AG04450 (cell line): ENCODE measurements at regions not wholly inside any gene's neighbourhood (a gene's known extent, or its start where the extent isn't known, plus 50 kb on each side); places are given as distances from the start of the nearest gene placed in this dataset.

Experiments
- CTCF ChIA-PET: fragments of 300-600, 350-600 bp; formaldehyde crosslinking; extraction: SDS; loops from one replicate; lab custom pipeline; 2022; ENCODE audit warnings: antibody characterized with exemption, inconsistent platforms; lab: Charles Lee
- POLR2A ChIA-PET: fragments of 350-600 bp; formaldehyde crosslinking; extraction: SDS; loops from one replicate; lab custom pipeline; 2021; ENCODE audit warnings: antibody characterized with exemption, inconsistent platforms; lab: Yijun Ruan, JAX
- DNase-seq: peaks from one replicate; pipeline ENCODE4 v3.0.0-alpha.2; 2011; ENCODE audit warnings: low read depth, low spot score
- H3K27ac ChIP-seq: one replicate; pipeline ENCODE4 v1.5.1; 2012; ENCODE audit warnings: low read depth, low read length, control low read depth
- H3K27me3 ChIP-seq: one replicate; pipeline ENCODE4 v1.6.0; 2012; ENCODE audit warnings: low read length; ENCODE audit not compliant: control insufficient read depth, insufficient read depth
- H3K4me3 ChIP-seq: 2 replicates; pipeline ENCODE4 v1.5.1; 2011; ENCODE audit warnings: mild to moderate bottlenecking, low read depth, low read length, control low read depth
- H3K9me3 ChIP-seq: 2 replicates; pipeline ENCODE4 v1.5.1; 2012; ENCODE audit warnings: low read length; ENCODE audit not compliant: control insufficient read depth, insufficient read depth
- CTCF ChIP-seq: IDR thresholded peaks from 2 replicates; pipeline ENCODE4 v1.5.1; 2011; ENCODE audit warnings: low read depth, low read length, control low read depth, inconsistent platforms

- no peak for TF ChIP-seq CTCF
- Histone ChIP-seq H3K27ac (peak overlapping the region; percentile 78), H3K27me3 (no peaks in the 10 kb centered on the region), H3K9me3 (no peaks in the 10 kb centered on the region), H3K4me3 (no peak overlapping the region)
- DNase-seq = no peak
- POLR2A ChIA-PET = interaction anchor here (0.6 to 0.9 kb wide), 2 partner anchors 24 to 112 kb away, joined by 6 read pairs; no protein-coding TSS in a partner anchor
- CTCF ChIA-PET = interaction anchor here (1.3 to 1.7 kb wide), 3 partner anchors 25 to 41 kb away, joined by 3 to 7 read pairs (median 5); no protein-coding TSS in a partner anchor
These were observed 111.2 kb upstream of the RPS23 start for GRCh38 chr5:82389347-82389746.

- ChIA-PET POLR2A (no interaction called here), CTCF (no interaction called here)
- Histone ChIP-seq H3K4me3 (no peak overlapping the region), H3K27ac (peak overlapping the region; percentile 62), H3K9me3 (no peaks in the 10 kb centered on the region), H3K27me3 (no peaks in the 10 kb centered on the region)
- no peak for DNase-seq
- no peak for TF ChIP-seq CTCF
These were observed 110.0 kb upstream of the RPS23 start for GRCh38 chr5:82388181-82388580.

- Histone ChIP-seq H3K9me3 (no peaks in the 10 kb centered on the region), H3K27me3 (no peaks in the 10 kb centered on the region), H3K27ac (no peak overlapping the region), H3K4me3 (no peak overlapping the region)
- POLR2A ChIA-PET = no interaction called here
- DNase-seq = no peak
- no peak for TF ChIP-seq CTCF
- CTCF ChIA-PET = no interaction called here
These were observed 109.6 kb upstream of the RPS23 start for GRCh38 chr5:82387819-82388166.

- H3K27ac ChIP-seq = no peak overlapping the region
- H3K27me3 ChIP-seq = no peaks in the 10 kb centered on the region
- no peak for DNase-seq
- no peak overlapping the region for H3K4me3 ChIP-seq
- TF ChIP-seq CTCF = no peak
- ChIA-PET POLR2A (no interaction called here), CTCF (interaction anchor here (1.2 kb wide), 1 partner anchor 22 kb away, joined by 4 read pairs; no protein-coding TSS in a partner anchor)
- no peaks in the 10 kb centered on the region for H3K9me3 ChIP-seq
These were observed 109.1 kb upstream of the RPS23 start for GRCh38 chr5:82387001-82387818.

- POLR2A ChIA-PET = no interaction called here
- Histone ChIP-seq H3K4me3 (no peak overlapping the region), H3K27ac (no peak overlapping the region), H3K27me3 (no peaks in the 10 kb centered on the region), H3K9me3 (no peaks in the 10 kb centered on the region)
- no peak for DNase-seq
- CTCF ChIA-PET = interaction anchor here (1.2 kb wide), 1 partner anchor 22 kb away, joined by 4 read pairs; no protein-coding TSS in a partner anchor
- no peak for TF ChIP-seq CTCF
These were observed 108.4 kb upstream of the RPS23 start for GRCh38 chr5:82386576-82386975.
